Upper lobe of left lung (tissue), 4 donors: ENCODE measurements at regions not wholly inside any gene's neighbourhood (a gene's known extent, or its start where the extent isn't known, plus 50 kb on each side); places are given as distances from the start of the nearest gene placed in this dataset.

Source experiments
- CTCF ChIP-seq, 6 experiments: fragments of 450-650 bp in 4 of 6; fragments of 200-600 bp in 2 of 6; sonication (generic) in 2 of 6; IDR thresholded peaks; one replicate each; pipeline ENCODE4 v1.5.1; 2016 to 2019; ENCODE audit warnings: antibody characterized with exemption in 6 of 6
- EP300 ChIP-seq, 4 donors: sonication (generic); formaldehyde crosslinking; IDR thresholded peaks; one replicate each; pipeline ENCODE4 v1.5.1; 2017; ENCODE audit warnings: antibody characterized with exemption in 4 of 4, control low read depth in 2 of 4
- POLR2A ChIP-seq, 4 donors: fragments of 450-650 bp; IDR thresholded peaks; one replicate each; pipeline ENCODE4 v1.5.1; 2016 to 2017; ENCODE audit warnings: antibody characterized with exemption in 4 of 4, mild to moderate bottlenecking in 2 of 4
- POLR2AphosphoS5 ChIP-seq, 2 donors: sonication (generic); formaldehyde crosslinking; IDR thresholded peaks; one replicate each; pipeline ENCODE4 v1.5.1; 2017; ENCODE audit warnings: antibody characterized with exemption in 2 of 2

DNA sequence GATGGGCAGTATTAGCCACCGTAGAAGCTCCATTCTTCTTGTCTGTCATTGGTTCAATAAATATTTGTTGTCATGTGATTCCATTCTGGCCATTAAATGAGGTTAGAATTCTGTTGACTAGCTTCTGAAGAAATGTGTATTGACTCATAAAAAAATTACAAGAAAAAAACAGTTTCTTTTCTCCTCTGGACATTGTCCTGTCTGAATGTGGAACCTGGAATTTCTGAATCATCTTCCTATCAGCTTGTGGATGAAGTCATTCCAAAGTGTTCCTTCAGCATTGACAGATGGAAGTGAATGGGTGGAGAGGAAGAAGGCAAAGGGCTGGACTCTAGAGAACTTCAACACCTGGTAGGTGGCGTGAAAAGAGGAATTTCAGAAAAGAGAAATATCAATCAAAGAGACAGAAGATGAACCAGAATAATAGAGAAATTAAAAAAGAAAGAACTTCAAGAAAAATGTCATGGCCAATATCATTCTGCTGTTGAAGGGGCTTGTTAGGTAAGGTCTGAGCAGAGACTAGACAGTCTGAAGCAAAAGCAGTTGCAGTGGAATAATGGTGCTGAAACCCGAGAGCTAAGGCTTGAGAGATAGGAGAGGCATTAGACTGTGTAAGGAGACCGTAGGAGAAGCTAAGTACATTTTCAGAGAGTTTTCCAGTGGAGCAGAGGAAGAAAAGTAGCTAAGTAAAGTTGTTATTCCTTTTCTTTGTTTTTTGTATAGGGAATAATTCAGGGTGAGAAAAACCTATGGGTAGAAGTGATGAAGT lies 806.6 kb downstream of the SQOR start:
- TF ChIP-seq CTCF (IDR thresholded peaks at IDR 0.05): no peak
- TF ChIP-seq POLR2A (IDR thresholded peaks at IDR 0.05): no peak
- TF ChIP-seq POLR2AphosphoS5 (IDR thresholded peaks at IDR 0.05): no peak
- TF ChIP-seq EP300 (IDR thresholded peaks at IDR 0.05): no peak
